Activated CD8-positive, alpha-beta memory T cell treated with anti-CD3 and anti-CD28 coated beads, Interleukin-2, amount 10 ng/mL, durations not matched to agents 7 days and 5 days (primary cell): ENCODE measurements at regions not wholly inside any gene's neighbourhood (a gene's known extent, or its start where the extent isn't known, plus 50 kb on each side); places are given as distances from the start of the nearest gene placed in this dataset.
A peak's percentile ranks its signal among the peaks of the same experiment; 100 is the strongest.

Experiments used
- ATAC-seq: fragments of 150-1000 bp; cut with Tn5 transposase; one replicate; pipeline ENCODE4 v1.10.0; 2021; ENCODE audit warnings: moderate library complexity
- CTCF ChIA-PET: fragments of 350-600 bp; sonication (Branson Sonifier 250); formaldehyde crosslinking; loops from one replicate; lab custom pipeline; 2021; ENCODE audit warnings: antibody characterized with exemption; lab: Charles Lee
- DNase-seq: peaks from one replicate; pipeline ENCODE4 v3.0.0-alpha.2; 2020
- H3K27ac Mint-ChIP-seq: one replicate; pipeline ENCODE4 v1.8.0; 2021; ENCODE audit warnings: mild to moderate bottlenecking, mixed read lengths
- H3K27me3 Mint-ChIP-seq: one replicate; pipeline ENCODE4 v1.8.0; 2021; ENCODE audit warnings: mixed read lengths
- H3K36me3 Mint-ChIP-seq: one replicate; pipeline ENCODE4 v1.8.0; 2021; ENCODE audit warnings: mild to moderate bottlenecking, mixed read lengths
- H3K4me1 Mint-ChIP-seq: one replicate; pipeline ENCODE4 v1.8.0; 2021; ENCODE audit warnings: mixed read lengths
- H3K4me3 Mint-ChIP-seq: one replicate; pipeline ENCODE4 v1.8.0; 2021; ENCODE audit warnings: mild to moderate bottlenecking, moderate library complexity, mixed read lengths
- H3K9me3 Mint-ChIP-seq: one replicate; pipeline ENCODE4 v1.8.0; 2022; ENCODE audit warnings: low read depth, mixed read lengths

GRCh38 chr10:1896153-1896552, 158.8 kb upstream of the ADARB2 start:
- Mint-ChIP-seq H3K4me3 (no peak overlapping the region), H3K27me3 (no peaks in the 10 kb centered on the region), H3K36me3 (no peaks in the 10 kb centered on the region), H3K9me3 (no peaks in the 10 kb centered on the region), H3K27ac (no peak overlapping the region), H3K4me1 (no peaks in the 10 kb centered on the region)
- ATAC-seq = no peak
- CTCF ChIA-PET = no interaction called here
- DNase-seq = no peak

- Mint-ChIP-seq H3K27ac (no peak overlapping the region), H3K4me1 (no peaks in the 10 kb centered on the region), H3K4me3 (no peak overlapping the region), H3K9me3 (no peaks in the 10 kb centered on the region), H3K36me3 (no peaks in the 10 kb centered on the region), H3K27me3 (no peaks in the 10 kb centered on the region)
- no peak for DNase-seq
- no peak for ATAC-seq
- CTCF ChIA-PET = no interaction called here
Measured at GRCh38 chr10:1895691-1896090, 158.4 kb upstream of the ADARB2 start.

GRCh38 chr10:1894912-1895311, 157.6 kb upstream of the ADARB2 start:
- H3K9me3 Mint-ChIP-seq = peaks cover 2% of the 10 kb centered on the region
- CTCF ChIA-PET = no interaction called here

GRCh38 chr10:1893941-1894340, 156.6 kb upstream of the ADARB2 start:
- DNase-seq (no peak), ATAC-seq (no peak)
- Mint-ChIP-seq H3K27me3 (no peaks in the 10 kb centered on the region), H3K27ac (no peak overlapping the region), H3K4me1 (no peaks in the 10 kb centered on the region), H3K36me3 (no peaks in the 10 kb centered on the region), H3K4me3 (no peak overlapping the region), H3K9me3 (peaks cover 2% of the 10 kb centered on the region)
- CTCF ChIA-PET = no interaction called here

More at GRCh38 chr10:1894912-1895311, 157.6 kb upstream of the ADARB2 start:
- ATAC-seq (no peak), DNase-seq (no peak)
- no peak overlapping the region for H3K4me3 Mint-ChIP-seq
- no peak overlapping the region for H3K27ac Mint-ChIP-seq
- no peaks in the 10 kb centered on the region for H3K4me1 Mint-ChIP-seq
- H3K27me3 Mint-ChIP-seq = no peaks in the 10 kb centered on the region
- H3K36me3 Mint-ChIP-seq = no peaks in the 10 kb centered on the region

- Mint-ChIP-seq H3K4me3 (no peak overlapping the region), H3K27me3 (no peaks in the 10 kb centered on the region), H3K36me3 (no peaks in the 10 kb centered on the region), H3K9me3 (peaks cover 7% of the 10 kb centered on the region), H3K4me1 (no peaks in the 10 kb centered on the region), H3K27ac (no peak overlapping the region)
- DNase-seq = no peak
- CTCF ChIA-PET = no interaction called here
- no peak for ATAC-seq
Measured at GRCh38 chr10:1886039-1886438, 148.7 kb upstream of the ADARB2 start.

GRCh38 chr10:1882728-1883127, 145.4 kb upstream of the ADARB2 start:
- Mint-ChIP-seq H3K27ac (no peak overlapping the region), H3K36me3 (no peaks in the 10 kb centered on the region), H3K9me3 (peaks cover 8% of the 10 kb centered on the region), H3K4me1 (no peaks in the 10 kb centered on the region), H3K27me3 (no peaks in the 10 kb centered on the region), H3K4me3 (no peak overlapping the region)
- CTCF ChIA-PET = no interaction called here
- no peak for DNase-seq
- no peak for ATAC-seq

- no peaks in the 10 kb centered on the region for H3K4me1 Mint-ChIP-seq
- H3K9me3 Mint-ChIP-seq = peaks cover 8% of the 10 kb centered on the region
- no peak for ATAC-seq
- H3K27me3 Mint-ChIP-seq = no peaks in the 10 kb centered on the region
- H3K27ac Mint-ChIP-seq = no peak overlapping the region
- CTCF ChIA-PET = no interaction called here
- no peaks in the 10 kb centered on the region for H3K36me3 Mint-ChIP-seq
- H3K4me3 Mint-ChIP-seq = no peak overlapping the region
- no peak for DNase-seq
Measured at GRCh38 chr10:1882180-1882579, 144.9 kb upstream of the ADARB2 start.

- ATAC-seq (no peak), DNase-seq (no peak)
- CTCF ChIA-PET = no interaction called here
- no peaks in the 10 kb centered on the region for H3K4me1 Mint-ChIP-seq
- H3K9me3 Mint-ChIP-seq = peaks cover 8% of the 10 kb centered on the region
- H3K36me3 Mint-ChIP-seq = no peaks in the 10 kb centered on the region
- no peak overlapping the region for H3K4me3 Mint-ChIP-seq
- H3K27me3 Mint-ChIP-seq = no peaks in the 10 kb centered on the region
- H3K27ac Mint-ChIP-seq = peak overlapping the region; percentile 41
Measured at GRCh38 chr10:1881636-1882035, 144.3 kb upstream of the ADARB2 start.

GRCh38 chr10:1874533-1874932, 137.2 kb upstream of the ADARB2 start:
- Mint-ChIP-seq H3K27me3 (no peaks in the 10 kb centered on the region), H3K9me3 (no peaks in the 10 kb centered on the region), H3K36me3 (no peaks in the 10 kb centered on the region), H3K4me1 (no peaks in the 10 kb centered on the region), H3K4me3 (no peak overlapping the region), H3K27ac (no peak overlapping the region)
- no peak for DNase-seq
- ATAC-seq = no peak
- CTCF ChIA-PET = no interaction called here

GRCh38 chr10:1873661-1874315, 136.5 kb upstream of the ADARB2 start:
- Mint-ChIP-seq H3K9me3 (no peaks in the 10 kb centered on the region), H3K4me3 (no peak overlapping the region), H3K27me3 (no peaks in the 10 kb centered on the region), H3K27ac (no peak overlapping the region), H3K4me1 (no peaks in the 10 kb centered on the region), H3K36me3 (no peaks in the 10 kb centered on the region)
- ATAC-seq = no peak
- CTCF ChIA-PET = no interaction called here
- no peak for DNase-seq

- no peaks in the 10 kb centered on the region for H3K9me3 Mint-ChIP-seq
- H3K4me3 Mint-ChIP-seq = no peak overlapping the region
- no peaks in the 10 kb centered on the region for H3K36me3 Mint-ChIP-seq
- ATAC-seq (no peak), DNase-seq (no peak)
- H3K4me1 Mint-ChIP-seq = no peaks in the 10 kb centered on the region
- H3K27ac Mint-ChIP-seq = no peak overlapping the region
- no peaks in the 10 kb centered on the region for H3K27me3 Mint-ChIP-seq
- CTCF ChIA-PET = no interaction called here
Measured at GRCh38 chr10:1872151-1872726, 134.9 kb upstream of the ADARB2 start.

- Mint-ChIP-seq H3K36me3 (no peaks in the 10 kb centered on the region), H3K27me3 (no peaks in the 10 kb centered on the region), H3K9me3 (no peaks in the 10 kb centered on the region), H3K27ac (no peak overlapping the region), H3K4me1 (no peaks in the 10 kb centered on the region), H3K4me3 (no peak overlapping the region)
- ATAC-seq (no peak), DNase-seq (no peak)
- CTCF ChIA-PET = no interaction called here
Measured at GRCh38 chr10:1870491-1870890, 133.2 kb upstream of the ADARB2 start.

GRCh38 chr10:1869861-1870260, 132.5 kb upstream of the ADARB2 start:
- CTCF ChIA-PET = no interaction called here
- H3K27ac Mint-ChIP-seq = no peak overlapping the region
- no peaks in the 10 kb centered on the region for H3K27me3 Mint-ChIP-seq
- no peaks in the 10 kb centered on the region for H3K36me3 Mint-ChIP-seq
- no peak for ATAC-seq
- H3K4me1 Mint-ChIP-seq = no peaks in the 10 kb centered on the region
- no peak for DNase-seq
- no peak overlapping the region for H3K4me3 Mint-ChIP-seq
- H3K9me3 Mint-ChIP-seq = no peaks in the 10 kb centered on the region

- CTCF ChIA-PET = no interaction called here
- Mint-ChIP-seq H3K27me3 (no peaks in the 10 kb centered on the region), H3K9me3 (peaks cover 5% of the 10 kb centered on the region), H3K36me3 (no peaks in the 10 kb centered on the region), H3K4me1 (no peaks in the 10 kb centered on the region), H3K4me3 (no peak overlapping the region), H3K27ac (no peak overlapping the region)
- no peak for DNase-seq
- no peak for ATAC-seq
Measured at GRCh38 chr10:1860351-1860750, 123.0 kb upstream of the ADARB2 start.
